ENCODE measurements at regions not wholly inside any gene's neighbourhood (a gene's known extent, or its start where the extent isn't known, plus 50 kb on each side); places are given as distances from the start of the nearest gene placed in this dataset.
A peak's percentile ranks its signal among the peaks of the same experiment; 100 is the strongest.

GRCh38 chr4:79213010-79213409 lies 112.9 kb downstream of the NAA11 start:
- peaks cover 9% of the 10 kb centered on the region for H3K4me1 Mint-ChIP-seq
- no peak overlapping the region for H3K27ac Mint-ChIP-seq
- no peaks in the 10 kb centered on the region for H3K9me3 Mint-ChIP-seq
- H3K36me3 Mint-ChIP-seq (ENCODE audit: low read depth) = no peaks in the 10 kb centered on the region
- TF ChIP-seq, protein P1, sequence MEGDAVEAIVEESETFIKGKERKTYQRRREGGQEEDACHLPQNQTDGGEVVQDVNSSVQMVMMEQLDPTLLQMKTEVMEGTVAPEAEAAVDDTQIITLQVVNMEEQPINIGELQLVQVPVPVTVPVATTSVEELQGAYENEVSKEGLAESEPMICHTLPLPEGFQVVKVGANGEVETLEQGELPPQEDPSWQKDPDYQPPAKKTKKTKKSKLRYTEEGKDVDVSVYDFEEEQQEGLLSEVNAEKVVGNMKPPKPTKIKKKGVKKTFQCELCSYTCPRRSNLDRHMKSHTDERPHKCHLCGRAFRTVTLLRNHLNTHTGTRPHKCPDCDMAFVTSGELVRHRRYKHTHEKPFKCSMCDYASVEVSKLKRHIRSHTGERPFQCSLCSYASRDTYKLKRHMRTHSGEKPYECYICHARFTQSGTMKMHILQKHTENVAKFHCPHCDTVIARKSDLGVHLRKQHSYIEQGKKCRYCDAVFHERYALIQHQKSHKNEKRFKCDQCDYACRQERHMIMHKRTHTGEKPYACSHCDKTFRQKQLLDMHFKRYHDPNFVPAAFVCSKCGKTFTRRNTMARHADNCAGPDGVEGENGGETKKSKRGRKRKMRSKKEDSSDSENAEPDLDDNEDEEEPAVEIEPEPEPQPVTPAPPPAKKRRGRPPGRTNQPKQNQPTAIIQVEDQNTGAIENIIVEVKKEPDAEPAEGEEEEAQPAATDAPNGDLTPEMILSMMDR (IDR thresholded peaks at IDR 0.05) = no peak
- H3K4me3 Mint-ChIP-seq = no peak overlapping the region
- DNase-seq = no peak
- no peaks in the 10 kb centered on the region for H3K27me3 Mint-ChIP-seq (ENCODE audit: low read depth, poor library complexity)

DNA sequence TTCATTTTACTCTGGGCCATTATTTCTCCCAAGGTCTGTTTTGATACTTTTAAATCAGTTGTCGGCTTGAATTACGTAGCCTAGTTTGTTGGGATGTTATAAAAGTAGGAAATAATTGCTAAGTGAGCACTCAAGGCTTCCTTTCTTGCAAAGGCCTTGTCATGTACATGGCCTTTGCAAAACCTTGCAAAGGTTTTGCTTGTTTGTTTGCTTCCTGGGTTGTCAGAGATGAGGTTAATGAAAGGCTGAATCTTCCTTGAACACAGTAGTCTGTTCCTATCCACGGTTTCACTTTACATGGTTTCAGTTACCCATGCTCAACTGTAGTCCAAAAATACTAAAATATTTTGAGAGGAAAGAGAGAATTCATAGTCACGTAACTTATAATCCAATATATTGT lies 113.5 kb downstream of the NAA11 start:
- no peak for DNase-seq
- H3K9me3 Mint-ChIP-seq = no peaks in the 10 kb centered on the region
- H3K36me3 Mint-ChIP-seq (ENCODE audit: low read depth) = no peaks in the 10 kb centered on the region
- no peaks in the 10 kb centered on the region for H3K27me3 Mint-ChIP-seq (ENCODE audit: low read depth, poor library complexity)
- TF ChIP-seq, protein P1 (IDR thresholded peaks at IDR 0.05) = no peak
- H3K4me3 Mint-ChIP-seq = no peak overlapping the region
- H3K4me1 Mint-ChIP-seq = peaks cover 9% of the 10 kb centered on the region
- H3K27ac Mint-ChIP-seq = no peak overlapping the region

GRCh38 chr4:79211490-79211889 lies 114.4 kb downstream of the NAA11 start:
- no peak overlapping the region for H3K4me3 Mint-ChIP-seq
- H3K27me3 Mint-ChIP-seq (ENCODE audit: low read depth, poor library complexity) = no peaks in the 10 kb centered on the region
- no peaks in the 10 kb centered on the region for H3K36me3 Mint-ChIP-seq (ENCODE audit: low read depth)
- H3K9me3 Mint-ChIP-seq = peaks cover 6% of the 10 kb centered on the region
- TF ChIP-seq, protein P1 (IDR thresholded peaks at IDR 0.05) = no peak
- H3K27ac Mint-ChIP-seq = no peak overlapping the region
- no peak for DNase-seq
- peaks cover 9% of the 10 kb centered on the region for H3K4me1 Mint-ChIP-seq

DNA sequence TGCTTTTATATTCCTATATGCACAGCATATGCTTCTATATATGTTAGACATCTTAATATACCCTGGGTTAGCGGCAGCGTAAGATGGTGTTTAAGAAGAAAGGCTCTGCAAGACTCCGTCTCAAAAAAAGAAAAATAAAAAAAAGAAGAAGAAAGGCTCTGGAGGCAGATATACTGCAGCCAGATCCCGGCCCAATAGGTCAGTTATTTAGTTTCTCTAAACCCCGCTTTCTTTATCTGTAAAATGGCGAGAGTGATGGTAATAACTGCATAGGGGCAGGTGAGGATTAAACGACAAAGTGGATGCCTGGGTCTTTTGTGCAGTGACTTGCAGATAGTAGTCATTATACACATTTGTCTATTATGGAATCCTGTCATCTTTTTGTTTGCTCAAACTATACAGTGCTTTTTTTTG lies 115.2 kb downstream of the NAA11 start:
- TF ChIP-seq, protein P1 (IDR thresholded peaks at IDR 0.05) = no peak
- Mint-ChIP-seq H3K4me1 (peaks cover 9% of the 10 kb centered on the region), H3K9me3 (peaks cover 14% of the 10 kb centered on the region), H3K4me3 (no peak overlapping the region), H3K27me3 (ENCODE audit: low read depth, poor library complexity) (no peaks in the 10 kb centered on the region), H3K36me3 (ENCODE audit: low read depth) (no peaks in the 10 kb centered on the region), H3K27ac (no peak overlapping the region)
- DNase-seq = no peak

- peaks cover 14% of the 10 kb centered on the region for H3K9me3 Mint-ChIP-seq
- TF ChIP-seq, protein P1 (IDR thresholded peaks at IDR 0.05) = no peak
- peak overlapping the region; percentile 79 for H3K27ac Mint-ChIP-seq
- no peaks in the 10 kb centered on the region for H3K36me3 Mint-ChIP-seq (ENCODE audit: low read depth)
- no peak for DNase-seq
- peaks cover 9% of the 10 kb centered on the region for H3K4me1 Mint-ChIP-seq
- no peaks in the 10 kb centered on the region for H3K27me3 Mint-ChIP-seq (ENCODE audit: low read depth, poor library complexity)
- H3K4me3 Mint-ChIP-seq = no peak overlapping the region
Observed at GRCh38 chr4:79209822-79210635, 115.8 kb downstream of the NAA11 start.

GRCh38 chr4:79209081-79209480 lies 116.8 kb downstream of the NAA11 start:
- Mint-ChIP-seq H3K27me3 (ENCODE audit: low read depth, poor library complexity) (no peaks in the 10 kb centered on the region), H3K4me1 (peaks cover 9% of the 10 kb centered on the region), H3K9me3 (peaks cover 14% of the 10 kb centered on the region), H3K27ac (no peak overlapping the region), H3K4me3 (no peak overlapping the region), H3K36me3 (ENCODE audit: low read depth) (no peaks in the 10 kb centered on the region)
- TF ChIP-seq, protein P1 (IDR thresholded peaks at IDR 0.05) = no peak
- no peak for DNase-seq
